ENCODE measurements at regions not wholly inside any gene's neighbourhood (a gene's known extent, or its start where the extent isn't known, plus 50 kb on each side); places are given as distances from the start of the nearest gene placed in this dataset.

DNA sequence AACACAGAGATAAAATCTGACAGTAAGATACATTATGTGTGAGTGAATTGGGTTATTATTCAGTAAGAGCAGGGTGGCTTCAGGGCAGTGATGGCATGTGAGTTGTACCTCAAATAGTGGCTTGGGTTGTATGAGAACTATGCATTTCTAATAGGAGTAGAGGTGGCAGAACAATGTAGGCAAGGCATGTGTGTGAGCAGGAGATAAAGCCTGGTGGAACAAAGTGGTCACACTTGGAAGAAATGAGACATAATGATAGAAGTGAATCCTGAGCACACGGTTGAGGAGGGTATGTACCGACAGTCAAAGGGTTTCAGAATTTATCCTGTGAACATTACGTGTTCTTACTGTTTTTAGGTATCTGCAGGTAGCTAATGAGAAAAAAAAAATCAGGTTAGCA, 159.3 kb downstream of the CASP12 start:
- Histone ChIP-seq H3K4ac (replicated peaks; ENCODE audit: insufficient read length, low read depth, low read length) (no peak overlapping the region), H3K9me3 (ENCODE audit: insufficient read depth in 2 of 2, low read depth in 1 of 2, low read length in 1 of 2) (no peaks in the 10 kb centered on the region), H2BK5ac (ENCODE audit: low read depth, low read length) (no peak overlapping the region), H2BK15ac (ENCODE audit: low read length) (no peak overlapping the region), H3K56ac (replicated peaks; ENCODE audit: insufficient read length, low read depth, low read length) (no peak overlapping the region), H4K20me1 (replicated peaks in 1 of 2; ENCODE audit: control insufficient read depth in 1 of 2, insufficient read depth in 2 of 2, low read length in 2 of 2) (no peaks in the 10 kb centered on the region), H3K27me3 (replicated peaks in 1 of 4; ENCODE audit: control insufficient read depth in 3 of 4, extremely low read depth in 1 of 4, insufficient read depth in 3 of 4, low read length in 3 of 4) (no peaks in the 10 kb centered on the region), H3K23me2 (ENCODE audit: low read depth, low read length) (no peaks in the 10 kb centered on the region; the same call in 1 of the 2 replicates), H3K36me3 (ENCODE audit: control insufficient read depth in 2 of 4, insufficient read depth in 4 of 4, low read length in 3 of 4) (no peaks in the 10 kb centered on the region), H4K8ac (ENCODE audit: extremely low read depth, insufficient read depth, low read length) (no peak overlapping the region), H3K9ac (replicated peaks in 1 of 4; ENCODE audit: extremely low read depth in 1 of 4, low read depth in 3 of 4, low read length in 3 of 4) (no peak overlapping the region), H3K4me3 (ENCODE audit: extremely low read depth in 1 of 4, insufficient read depth in 2 of 4, low read depth in 3 of 4, low read length in 4 of 4) (no peak overlapping the region), H2BK20ac (ENCODE audit: low read length) (no peak overlapping the region), H2BK12ac (ENCODE audit: low read depth, low read length) (no peak overlapping the region), H3K18ac (ENCODE audit: extremely low read depth, low read length) (no peak overlapping the region), H3K27ac (ENCODE audit: low read depth, low read length) (no peak overlapping the region), H4K91ac (replicated peaks; ENCODE audit: insufficient read length, low read length) (no peak overlapping the region), H4K5ac (ENCODE audit: insufficient read length, low read depth, low read length) (no peak overlapping the region), H2BK120ac (replicated peaks; ENCODE audit: low read depth, low read length) (no peak overlapping the region), H3K4me1 (replicated peaks in 1 of 4; ENCODE audit: control insufficient read depth in 3 of 4, insufficient read depth in 4 of 4, low read length in 3 of 4) (no peaks in the 10 kb centered on the region), H3K4me2 (ENCODE audit: insufficient read depth in 1 of 2, low read depth in 2 of 2, low read length in 2 of 2) (no peak overlapping the region), H2AK5ac (ENCODE audit: low read depth, low read length) (no peak overlapping the region), H2AFZ (ENCODE audit: low read length) (no peak overlapping the region), H3K14ac (ENCODE audit: insufficient read length) (no peak overlapping the region), H3K79me2 (ENCODE audit: control insufficient read depth in 1 of 2, insufficient read depth in 2 of 2, low read length in 2 of 2) (no peaks in the 10 kb centered on the region), H3K23ac (ENCODE audit: insufficient read length) (no peak overlapping the region), H3K79me1 (ENCODE audit: low read depth, low read length) (no peaks in the 10 kb centered on the region)
- CTCF ChIA-PET (ENCODE audit: partially characterized antibody) = interaction anchor here (0.6 kb wide), 1 partner anchor 84 kb away, joined by 3 read pairs; no protein-coding TSS in a partner anchor
- 97% methylated on average over 3 of the region's 3 CpGs; no CpG with 5 or more reads in 1 of the 2 experiments for WGBS, 2 experiments (ENCODE audit: extremely low coverage in 1 of 2, insufficient coverage in 1 of 2, insufficient read length in 1 of 2, insufficient replicate concordance in 2 of 2, low coverage in 1 of 2, low lambda C conversion rate in 2 of 2, missing lambda C conversion rate in 1 of 2)
- DNase-seq (ENCODE audit: low read depth in 1 of 2, low spot score in 2 of 2) = no peak
- POLR2A ChIA-PET (ENCODE audit: partially characterized antibody) = no interaction called here
- no peak for FAIRE-seq
- TF ChIP-seq RFX5 (IDR thresholded peaks at IDR 0.05; ENCODE audit: borderline replicate concordance, low read depth, low read length) = no peak
- no peak for TF ChIP-seq USF2 (IDR thresholded peaks at IDR 0.05; ENCODE audit: low read length)
- TF ChIP-seq CTCF (IDR thresholded peaks at IDR 0.05; ENCODE audit: control extremely low read depth in 1 of 3, insufficient read depth in 1 of 3, low read depth in 1 of 3, low read length in 3 of 3) = no peak
- TF ChIP-seq EZH2 (IDR thresholded peaks at IDR 0.05; ENCODE audit: low read depth, low read length, severe bottlenecking) = no peak
- no peak for TF ChIP-seq RAD21 (IDR thresholded peaks at IDR 0.05 in 1 of 2, conservative IDR thresholded peaks at IDR 0.05 in 1 of 2; ENCODE audit: low read depth in 2 of 2, low read length in 2 of 2)
- no peak for TF ChIP-seq GTF2F1 (IDR thresholded peaks at IDR 0.05; ENCODE audit: borderline replicate concordance, low read depth, low read length)
- TF ChIP-seq ASH2L (IDR thresholded peaks at IDR 0.05; ENCODE audit: low read length) = no peak
- TF ChIP-seq HDAC6 (IDR thresholded peaks at IDR 0.05; ENCODE audit: low read depth, low read length) = no peak
- TF ChIP-seq CTBP2 (IDR thresholded peaks at IDR 0.05; ENCODE audit: borderline replicate concordance, insufficient read depth, insufficient read length, low read length) = no peak

Measured in H1 (cell line).